ENCODE measurements at regions not wholly inside any gene's neighbourhood (a gene's known extent, or its start where the extent isn't known, plus 50 kb on each side); places are given as distances from the start of the nearest gene placed in this dataset.

GRCh38 chr6:8918196-8918595 lies 482.9 kb upstream of the SLC35B3 start:
- H3K56ac ChIP-seq (ENCODE audit: extremely low read depth, insufficient read depth, low read length): no peak overlapping the region
- POLR2A ChIA-PET (ENCODE audit: unreplicated experiment): no interaction called here

More at GRCh38 chr6:8918196-8918595, 482.9 kb upstream of the SLC35B3 start:
- Histone ChIP-seq H3K4me3 (ENCODE audit: insufficient read depth, low read depth, low read length) (no peak overlapping the region), H4K5ac (ENCODE audit: low read depth, low read length) (no peak overlapping the region), H2BK120ac (ENCODE audit: low read depth, low read length) (no peak overlapping the region), H4K8ac (ENCODE audit: low read depth in 2 of 2, low read length in 2 of 2) (no peak overlapping the region), H2AFZ (replicated peaks; ENCODE audit: low read length, poor library complexity) (no peak overlapping the region), H3K36me3 (ENCODE audit: control insufficient read depth, insufficient read depth, low read length) (no peaks in the 10 kb centered on the region), H3K4ac (ENCODE audit: low read depth, low read length) (no peak overlapping the region), H2AK5ac (ENCODE audit: low read depth, low read length) (no peak overlapping the region), H2AK9ac (replicated peaks; ENCODE audit: low read depth, low read length, poor library complexity) (no peak overlapping the region), H2BK5ac (ENCODE audit: low read depth, low read length, poor library complexity, severe bottlenecking) (no peak overlapping the region), H3K9me1 (ENCODE audit: insufficient read depth, low read length) (no peaks in the 10 kb centered on the region), H3K9ac (ENCODE audit: low read depth, low read length) (no peak overlapping the region), H2BK15ac (ENCODE audit: low read depth, low read length) (no peak overlapping the region), H3K27ac (ENCODE audit: insufficient read depth, low read length) (no peak overlapping the region), H3K79me1 (ENCODE audit: low read depth in 1 of 2, low read length in 2 of 2) (no peaks in the 10 kb centered on the region), H4K20me1 (ENCODE audit: insufficient read depth, low read length) (no peaks in the 10 kb centered on the region), H3K4me2 (ENCODE audit: low read depth, low read length) (no peak overlapping the region), H3K9me3 (ENCODE audit: control insufficient read depth, insufficient read depth, low read length) (peaks cover 7% of the 10 kb centered on the region), H3K14ac (replicated peaks; ENCODE audit: low read depth, low read length) (no peak overlapping the region), H3K18ac (ENCODE audit: low read depth, low read length) (no peak overlapping the region), H2BK20ac (ENCODE audit: low read depth, low read length) (no peak overlapping the region), H3K23ac (ENCODE audit: low read depth, low read length) (no peak overlapping the region), H3K27me3 (ENCODE audit: control insufficient read depth, insufficient read depth, low read length) (no peaks in the 10 kb centered on the region), H3K4me1 (ENCODE audit: control insufficient read depth, insufficient read depth, low read length) (no peaks in the 10 kb centered on the region), H4K91ac (ENCODE audit: insufficient read depth, low read depth, low read length) (no peak overlapping the region)
- dilution Hi-C loops (cut with HindIII; ENCODE audit: low sequenced_read_pairs, unreplicated experiment): no loop called here
- no TSS peak for BruUV-seq (replicated peaks)
- WGBS, 2 experiments (ENCODE audit: extremely low coverage in 2 of 2, insufficient read length in 1 of 2): no CpG with 5 or more reads among the region's 2 CpGs
- in situ Hi-C loops (cut with MboI; ENCODE audit: low sequenced_read_pairs): no loop called here
- no peak for ATAC-seq (ENCODE audit: low read depth)
- no peak for DNase-seq
- intact Hi-C loops (cut with micrococcal nuclease): no loop called here
- CTCF ChIA-PET: no interaction called here
- TF ChIP-seq BHLHE40 (IDR thresholded peaks at IDR 0.05; ENCODE audit: low read depth, low read length): no peak
- no peak for TF ChIP-seq SMC3 (IDR thresholded peaks at IDR 0.05; ENCODE audit: low read depth, low read length)
- TF ChIP-seq MXI1 (IDR thresholded peaks at IDR 0.05; ENCODE audit: borderline replicate concordance, low read depth, low read length): no peak
- TF ChIP-seq CTCF (conservative IDR thresholded peaks at IDR 0.05; ENCODE audit: low read depth, low read length): no peak
- TF ChIP-seq NFE2L2 (IDR thresholded peaks at IDR 0.05; ENCODE audit: low read depth, low read length): no peak
- no peak for TF ChIP-seq POLR2A (IDR thresholded peaks at IDR 0.05; ENCODE audit: low read depth, low read length)
- no peak for TF ChIP-seq FOS (IDR thresholded peaks at IDR 0.05; ENCODE audit: low read depth, low read length)
- TF ChIP-seq MAFK (IDR thresholded peaks at IDR 0.05; ENCODE audit: low read depth, low read length): no peak
- no peak for TF ChIP-seq MAZ (IDR thresholded peaks at IDR 0.05; ENCODE audit: borderline replicate concordance, low read depth, low read length)
- TF ChIP-seq CHD1 (IDR thresholded peaks at IDR 0.05; ENCODE audit: low read depth, low read length): no peak
- TF ChIP-seq RFX5 (IDR thresholded peaks at IDR 0.05; ENCODE audit: low read depth, low read length): no peak
- no peak for TF ChIP-seq CEBPB (IDR thresholded peaks at IDR 0.05; ENCODE audit: low read depth, low read length)
